GM20000 (cell line): ENCODE measurements at regions not wholly inside any gene's neighbourhood (a gene's known extent, or its start where the extent isn't known, plus 50 kb on each side); places are given as distances from the start of the nearest gene placed in this dataset.

Source experiments
- DNase-seq: peaks from one replicate; pipeline ENCODE4 v3.0.0; 2012; ENCODE audit warnings: low spot score
- CTCF ChIP-seq: IDR thresholded peaks from 2 replicates; pipeline ENCODE4 v1.5.1; 2012; ENCODE audit warnings: mild to moderate bottlenecking, control low read depth; ENCODE audit errors: extremely low read depth, missing control alignments

- TF ChIP-seq CTCF = no peak
- no peak for DNase-seq
These were observed 142.4 kb downstream of the NTMT2 start for GRCh38 chr1:170288155-170288554.

GRCh38 chr1:170290276-170290675, 144.5 kb downstream of the NTMT2 start:
- TF ChIP-seq CTCF = no peak
- no peak for DNase-seq

GRCh38 chr1:170290991-170291390, 145.2 kb downstream of the NTMT2 start:
- DNase-seq = no peak
- no peak for TF ChIP-seq CTCF

- no peak for DNase-seq
- TF ChIP-seq CTCF = no peak
These were observed 145.8 kb downstream of the NTMT2 start for GRCh38 chr1:170291516-170291915.

GRCh38 chr1:170296211-170296610, 150.5 kb downstream of the NTMT2 start:
- DNase-seq = no peak
- no peak for TF ChIP-seq CTCF

GRCh38 chr1:170296642-170297041, 150.9 kb downstream of the NTMT2 start:
- no peak for DNase-seq
- TF ChIP-seq CTCF = no peak

- TF ChIP-seq CTCF = no peak
- DNase-seq = no peak
These were observed 155.8 kb downstream of the NTMT2 start for GRCh38 chr1:170301596-170301995.
